HepG2 (cell line): ENCODE measurements at regions not wholly inside any gene's neighbourhood (a gene's known extent, or its start where the extent isn't known, plus 50 kb on each side); places are given as distances from the start of the nearest gene placed in this dataset.

Experiments
- GABPB1 ChIP-seq: IDR thresholded peaks from 2 replicates; pipeline ENCODE4 v1.6.1; 2016; ENCODE audit warnings: mild to moderate bottlenecking, missing genetic modification reagents, moderate library complexity, missing compliant biosample characterization
- NCOA5 ChIP-seq: sonication (generic); formaldehyde crosslinking; IDR thresholded peaks from 2 replicates; pipeline ENCODE4 v1.4.0; 2020; ENCODE audit warnings: missing genetic modification reagents
- NR2C2 ChIP-seq: sonication (generic); formaldehyde crosslinking; IDR thresholded peaks from 2 replicates; pipeline ENCODE4 v1.4.0; 2020; ENCODE audit warnings: missing genetic modification reagents, mild to moderate bottlenecking, moderate library complexity, borderline replicate concordance
- TOPORS ChIP-seq: sonication (generic); formaldehyde crosslinking; IDR thresholded peaks from 2 replicates; pipeline ENCODE4 v1.8.0; 2023; ENCODE audit warnings: mild to moderate bottlenecking, missing genetic modification reagents
- WIZ ChIP-seq: sonication (generic); formaldehyde crosslinking; IDR thresholded peaks from 2 replicates; pipeline ENCODE4 v1.5.1; 2020; ENCODE audit warnings: mild to moderate bottlenecking, missing genetic modification reagents
- ZBTB10 ChIP-seq: sonication (generic); formaldehyde crosslinking; IDR thresholded peaks from 2 replicates; pipeline ENCODE4 v1.4.0; 2020; ENCODE audit warnings: missing genetic modification reagents, borderline replicate concordance
- ZNF318 ChIP-seq: sonication (generic); formaldehyde crosslinking; IDR thresholded peaks from 2 replicates; pipeline ENCODE4 v1.4.0; 2020; ENCODE audit warnings: mild to moderate bottlenecking, missing genetic modification reagents
- ZNF503 ChIP-seq: sonication (generic); formaldehyde crosslinking; IDR thresholded peaks from 2 replicates; pipeline ENCODE4 v1.4.0; 2020; ENCODE audit warnings: missing genetic modification reagents

GRCh38 chr7:106984034-106984433, 60.5 kb upstream of the PRKAR2B start (continued):
- no peak for TF ChIP-seq ZNF318 (CRISPR knock-in tag)
- no peak for TF ChIP-seq GABPB1 (CRISPR knock-in tag)
- TF ChIP-seq NCOA5 (CRISPR knock-in tag), result no peak
- no peak for TF ChIP-seq NR2C2
- TF ChIP-seq ZBTB10, result no peak
- TF ChIP-seq ZNF503 (CRISPR knock-in tag), result no peak
- no peak for TF ChIP-seq TOPORS (CRISPR knock-in tag)
- TF ChIP-seq WIZ, result no peak
